Activated CD4-positive, alpha-beta T cell treated with anti-CD3 and anti-CD28 coated beads, Interleukin-2, amount 50 U/mL, for 16 hours (primary cell): ENCODE measurements at regions not wholly inside any gene's neighbourhood (a gene's known extent, or its start where the extent isn't known, plus 50 kb on each side); places are given as distances from the start of the nearest gene placed in this dataset.
"Not testable (repeated sequence)": the region's sequence is repeated elsewhere in the genome, so short reads cannot be mapped to it uniquely, and the experiment has no call there.

Source experiments
- DNase-seq: peaks from one replicate; pipeline ENCODE4 v3.0.0-alpha.2; 2020

- no peak for DNase-seq
Measured at GRCh38 chr5:45893309-45893708, 197.1 kb upstream of the HCN1 start.

- DNase-seq = not testable (repeated sequence)
Measured at GRCh38 chr5:45890441-45891080, 194.4 kb upstream of the HCN1 start.

- DNase-seq = no peak
Measured at GRCh38 chr5:45862763-45863162, 166.6 kb upstream of the HCN1 start.

- no peak for DNase-seq
Measured at GRCh38 chr5:45847877-45848276, 151.7 kb upstream of the HCN1 start.

DNA sequence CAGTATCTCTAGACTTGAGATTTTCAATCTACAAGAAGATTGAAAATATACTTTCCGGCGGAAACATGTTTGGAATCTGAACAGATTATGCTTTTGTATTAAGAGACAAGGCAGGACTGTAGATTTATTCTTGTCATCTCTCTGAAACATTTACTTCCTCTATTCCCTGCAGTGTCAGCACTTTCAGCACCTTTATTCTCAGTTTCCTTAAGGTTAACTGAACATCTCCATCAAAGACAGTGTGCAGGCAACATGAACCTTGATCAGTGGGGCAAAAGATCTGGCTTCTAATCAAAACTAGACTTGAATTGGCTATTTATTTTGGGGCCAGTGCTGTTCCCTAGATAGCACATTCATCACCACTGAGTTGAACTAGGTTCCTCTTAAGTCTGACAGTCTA, 129.9 kb upstream of the HCN1 start:
- no peak for DNase-seq

- DNase-seq = no peak
Measured at GRCh38 chr5:45800331-45800730, 104.2 kb upstream of the HCN1 start.

DNA sequence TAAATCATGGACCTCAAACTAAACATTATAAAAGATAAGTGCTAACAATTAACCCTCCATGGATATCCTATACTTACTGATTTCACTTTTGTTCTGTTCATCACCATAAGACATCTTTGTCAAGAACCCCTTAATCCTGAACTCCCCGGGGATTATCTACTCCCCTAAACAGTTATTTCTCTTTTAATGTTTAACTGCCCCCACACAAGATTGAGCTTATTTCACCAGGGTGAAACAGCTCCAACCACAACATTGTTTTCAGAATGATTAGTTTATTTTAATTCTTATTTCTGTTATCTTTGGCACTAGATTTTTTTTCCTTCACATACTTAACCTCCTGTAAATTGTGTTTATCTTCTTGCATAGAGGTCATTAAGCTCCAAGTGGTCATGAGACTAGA, 103.2 kb upstream of the HCN1 start:
- DNase-seq = no peak

DNA sequence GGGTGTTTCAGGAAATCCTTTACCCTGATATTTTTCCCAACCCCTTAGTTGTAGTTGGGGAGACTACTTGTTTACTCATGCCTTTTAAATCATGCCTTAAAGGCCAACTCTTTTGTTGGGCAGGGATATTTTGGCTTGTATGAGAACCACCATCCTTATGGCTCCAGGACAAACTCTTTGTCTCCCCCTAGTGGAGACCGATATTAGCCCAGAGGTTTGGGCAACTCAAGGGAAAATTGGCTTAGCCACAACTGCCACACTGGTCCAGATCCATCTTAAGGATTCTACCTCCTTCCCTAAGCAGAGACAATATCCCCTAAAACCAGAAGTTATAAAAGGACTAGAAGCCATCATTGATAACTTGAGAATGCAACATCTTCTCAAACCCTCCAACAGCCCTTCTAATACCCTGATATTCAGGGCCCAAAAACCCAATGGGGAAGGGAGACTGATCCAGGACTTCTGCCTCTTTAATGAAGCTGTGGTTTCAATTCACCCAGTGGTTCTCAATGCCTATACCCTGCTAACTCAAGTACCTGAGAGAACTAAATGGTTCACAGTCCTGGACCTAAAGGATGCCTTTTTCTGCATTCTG, 100.9 kb upstream of the HCN1 start:
- DNase-seq = peak; percentile 9

- DNase-seq = no peak
Measured at GRCh38 chr5:45795458-45795857, 99.3 kb upstream of the HCN1 start.

- DNase-seq = peak; percentile 40
Measured at GRCh38 chr5:45793638-45794532, 97.7 kb upstream of the HCN1 start.

GRCh38 chr5:45779874-45780671, 83.9 kb upstream of the HCN1 start:
- DNase-seq = no peak

DNA sequence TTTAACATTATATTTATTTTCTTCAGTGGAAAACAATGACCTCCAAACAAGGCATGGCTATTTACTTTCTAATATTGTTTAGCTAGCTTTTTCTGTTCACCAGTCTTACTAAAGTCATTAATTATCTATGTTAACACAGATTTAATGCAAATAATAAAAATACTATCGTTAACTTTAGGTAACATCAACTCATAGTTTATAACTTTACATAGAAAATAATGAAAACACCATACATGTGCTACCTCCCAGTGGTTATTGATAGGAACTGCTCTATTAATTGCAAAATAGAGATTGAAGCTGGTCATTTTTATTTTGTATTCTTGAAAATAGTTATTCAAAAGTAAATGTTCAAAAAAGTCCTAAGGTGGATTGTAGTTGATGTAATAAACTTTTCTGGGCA, 78.3 kb upstream of the HCN1 start:
- no peak for DNase-seq

- DNase-seq = no peak
Measured at GRCh38 chr5:45772402-45772801, 76.2 kb upstream of the HCN1 start.

- no peak for DNase-seq
Measured at GRCh38 chr5:45765561-45765960, 69.4 kb upstream of the HCN1 start.

- DNase-seq = no peak
Measured at GRCh38 chr5:45750574-45750973, 54.4 kb upstream of the HCN1 start.

- DNase-seq = not testable (repeated sequence)
Measured at GRCh38 chr5:45748511-45748910, 52.3 kb upstream of the HCN1 start.
